ENCODE measurements at regions not wholly inside any gene's neighbourhood (a gene's known extent, or its start where the extent isn't known, plus 50 kb on each side); places are given as distances from the start of the nearest gene placed in this dataset.

- no peak overlapping the region for H3K27ac ChIP-seq (ENCODE audit: low read depth, low read length)
- no peak overlapping the region for H3K9ac ChIP-seq (ENCODE audit: extremely low read depth, low read length, poor library complexity, severe bottlenecking)
- H3K9me3 ChIP-seq (ENCODE audit: control insufficient read depth, low read length), result no peaks in the 10 kb centered on the region
- Mint-ChIP-seq H3K4me1 (no peaks in the 10 kb centered on the region), H3K36me3 (ENCODE audit: low read depth) (no peaks in the 10 kb centered on the region), H3K9me3 (no peaks in the 10 kb centered on the region), H3K27ac (no peak overlapping the region), H3K27me3 (ENCODE audit: insufficient read depth) (no peaks in the 10 kb centered on the region), H3K4me3 (no peak overlapping the region)
- no peak for TF ChIP-seq CTCF (conservative IDR thresholded peaks at IDR 0.05)
- DNase-seq, result no peak
- 100% methylated on average over 2 of the region's 2 CpGs for WGBS, 2 experiments (ENCODE audit: insufficient coverage in 1 of 2, insufficient read length in 1 of 2)
- no peaks in the 10 kb centered on the region for H3K4me1 ChIP-seq (ENCODE audit: control insufficient read depth, insufficient read depth, low read length)
- H3K36me3 ChIP-seq (ENCODE audit: control insufficient read depth, insufficient read depth, low read length), result no peaks in the 10 kb centered on the region
- no peaks in the 10 kb centered on the region for H3K27me3 ChIP-seq (ENCODE audit: control insufficient read depth, insufficient read depth, low read length, poor library complexity, severe bottlenecking)
- H3K4me3 ChIP-seq (ENCODE audit: low read length), result no peak overlapping the region
Observed at GRCh38 chr12:88884600-88884999, 304.3 kb upstream of the KITLG start.

GRCh38 chr12:88882662-88883061 is 302.4 kb upstream of the KITLG start:
- H3K9me3 Mint-ChIP-seq, result no peaks in the 10 kb centered on the region
- no peak overlapping the region for H3K4me3 Mint-ChIP-seq
- H3K4me1 Mint-ChIP-seq, result no peaks in the 10 kb centered on the region
- Histone ChIP-seq H3K4me3 (ENCODE audit: low read length) (no peak overlapping the region), H3K9me3 (ENCODE audit: control insufficient read depth, low read length) (no peaks in the 10 kb centered on the region), H3K4me1 (ENCODE audit: control insufficient read depth, insufficient read depth, low read length) (no peaks in the 10 kb centered on the region), H3K9ac (ENCODE audit: extremely low read depth, low read length, poor library complexity, severe bottlenecking) (no peak overlapping the region), H3K27ac (ENCODE audit: low read depth, low read length) (no peak overlapping the region), H3K36me3 (ENCODE audit: control insufficient read depth, insufficient read depth, low read length) (no peaks in the 10 kb centered on the region), H3K27me3 (ENCODE audit: control insufficient read depth, insufficient read depth, low read length, poor library complexity, severe bottlenecking) (no peaks in the 10 kb centered on the region)
- H3K27ac Mint-ChIP-seq, result no peak overlapping the region
- WGBS, 2 experiments (ENCODE audit: insufficient coverage in 1 of 2, insufficient read length in 1 of 2), result 80 to 100% methylated on average over 1 of the region's 1 CpG
- no peaks in the 10 kb centered on the region for H3K27me3 Mint-ChIP-seq (ENCODE audit: insufficient read depth)
- TF ChIP-seq CTCF (conservative IDR thresholded peaks at IDR 0.05), result no peak
- H3K36me3 Mint-ChIP-seq (ENCODE audit: low read depth), result no peaks in the 10 kb centered on the region
- DNase-seq, result no peak

GRCh38 chr12:88880051-88880450 is 299.8 kb upstream of the KITLG start:
- Histone ChIP-seq H3K4me1 (ENCODE audit: control insufficient read depth, insufficient read depth, low read length) (no peaks in the 10 kb centered on the region), H3K27ac (ENCODE audit: low read depth, low read length) (no peak overlapping the region), H3K4me3 (ENCODE audit: low read length) (no peak overlapping the region), H3K9ac (ENCODE audit: extremely low read depth, low read length, poor library complexity, severe bottlenecking) (no peak overlapping the region), H3K36me3 (ENCODE audit: control insufficient read depth, insufficient read depth, low read length) (no peaks in the 10 kb centered on the region), H3K27me3 (ENCODE audit: control insufficient read depth, insufficient read depth, low read length, poor library complexity, severe bottlenecking) (no peaks in the 10 kb centered on the region), H3K9me3 (ENCODE audit: control insufficient read depth, low read length) (peaks cover 4% of the 10 kb centered on the region)
- no peaks in the 10 kb centered on the region for H3K36me3 Mint-ChIP-seq (ENCODE audit: low read depth)
- WGBS, 2 experiments (ENCODE audit: insufficient coverage in 1 of 2, insufficient read length in 1 of 2), result 87% methylated on average over 2 of the region's 2 CpGs; no CpG with 5 or more reads in 1 of the 2 experiments
- H3K9me3 Mint-ChIP-seq, result no peaks in the 10 kb centered on the region
- TF ChIP-seq CTCF (conservative IDR thresholded peaks at IDR 0.05), result no peak
- H3K27me3 Mint-ChIP-seq (ENCODE audit: insufficient read depth), result no peaks in the 10 kb centered on the region
- H3K4me1 Mint-ChIP-seq, result no peaks in the 10 kb centered on the region
- no peak overlapping the region for H3K27ac Mint-ChIP-seq
- no peak overlapping the region for H3K4me3 Mint-ChIP-seq
- DNase-seq, result no peak
